Inferior parietal cortex (tissue), 1 donor: ENCODE measurements at regions not wholly inside any gene's neighbourhood (a gene's known extent, or its start where the extent isn't known, plus 50 kb on each side); places are given as distances from the start of the nearest gene placed in this dataset.
A peak's percentile ranks its signal among the peaks of the same experiment; 100 is the strongest.

Experiments used
- DNase-seq: peaks from one replicate; pipeline ENCODE4 v3.0.0-alpha.2; 2016; ENCODE audit errors: extremely low spot score

GRCh38 chr3:71865727-71866126 lies 80.8 kb upstream of the PROK2 start:
- no peak for DNase-seq

GRCh38 chr3:71863563-71864190 lies 78.7 kb upstream of the PROK2 start:
- DNase-seq, result no peak

- DNase-seq, result no peak
Observed at GRCh38 chr3:71862371-71863140, 77.6 kb upstream of the PROK2 start.

GRCh38 chr3:71859123-71859519 lies 74.2 kb upstream of the PROK2 start:
- DNase-seq, result peak; percentile 66

- DNase-seq, result no peak
Observed at GRCh38 chr3:71858503-71859122, 73.7 kb upstream of the PROK2 start.

GRCh38 chr3:71857956-71858355 lies 73.0 kb upstream of the PROK2 start:
- no peak for DNase-seq

GRCh38 chr3:71854706-71855105 lies 69.8 kb upstream of the PROK2 start:
- DNase-seq, result no peak

- DNase-seq, result no peak
Observed at GRCh38 chr3:71854096-71854495, 69.1 kb upstream of the PROK2 start.

GRCh38 chr3:71851878-71852277 lies 66.9 kb upstream of the PROK2 start:
- DNase-seq, result peak; percentile 21

- no peak for DNase-seq
Observed at GRCh38 chr3:71850654-71851053, 65.7 kb upstream of the PROK2 start.

- no peak for DNase-seq
Observed at GRCh38 chr3:71849681-71850080, 64.7 kb upstream of the PROK2 start.

- no peak for DNase-seq
Observed at GRCh38 chr3:71847794-71848193, 62.8 kb upstream of the PROK2 start.

GRCh38 chr3:71846185-71846584 lies 61.2 kb upstream of the PROK2 start:
- no peak for DNase-seq

- no peak for DNase-seq
Observed at GRCh38 chr3:71843071-71843470, 58.1 kb upstream of the PROK2 start.

GRCh38 chr3:71838406-71838805 lies 53.5 kb upstream of the PROK2 start:
- DNase-seq, result no peak
